GM21423 (cell line): ENCODE measurements at regions not wholly inside any gene's neighbourhood (a gene's known extent, or its start where the extent isn't known, plus 50 kb on each side); places are given as distances from the start of the nearest gene placed in this dataset.

ENCODE experiments used
- ATAC-seq: cut with Tn5 transposase; IDR thresholded peaks from one replicate; pipeline ENCODE4 v1.9.1; 2021; ENCODE audit warnings: mild to moderate bottlenecking, moderate library complexity; ENCODE audit not compliant: unreplicated experiment

GRCh38 chr1:67559222-67559700 lies 125.7 kb upstream of the GADD45A start:
- no peak for ATAC-seq

DNA sequence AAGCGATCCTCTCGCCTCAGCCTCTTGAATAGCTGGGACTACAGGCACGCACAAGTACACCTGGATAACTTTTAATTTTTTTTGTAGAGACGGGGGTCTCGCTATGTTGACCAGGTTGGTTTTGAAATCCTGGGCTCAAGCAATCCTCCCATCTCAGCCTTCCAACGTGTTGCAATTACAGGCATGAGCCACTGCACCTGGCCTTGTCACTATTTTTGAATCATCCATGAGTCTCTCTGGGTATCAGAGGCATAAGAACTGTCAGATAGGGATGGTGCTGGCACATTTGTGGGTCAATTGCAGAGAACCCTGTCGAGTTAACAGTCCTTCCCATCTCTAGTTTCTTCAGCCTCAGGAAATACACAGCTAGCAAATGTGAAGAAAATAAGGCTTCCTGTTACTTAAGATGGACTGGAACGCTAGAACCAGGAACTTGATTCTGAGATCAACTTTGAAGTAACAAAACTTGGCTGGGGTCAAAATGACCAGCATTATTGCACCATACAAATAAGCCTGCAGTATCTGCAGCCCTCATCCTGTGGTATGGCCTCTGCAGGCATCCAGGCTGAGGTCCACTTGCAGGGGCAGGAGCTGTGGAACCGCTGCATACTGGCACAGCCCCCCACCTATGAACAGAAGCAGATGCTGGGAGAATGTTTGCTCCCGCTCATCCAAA lies 124.3 kb upstream of the GADD45A start:
- no peak for ATAC-seq

DNA sequence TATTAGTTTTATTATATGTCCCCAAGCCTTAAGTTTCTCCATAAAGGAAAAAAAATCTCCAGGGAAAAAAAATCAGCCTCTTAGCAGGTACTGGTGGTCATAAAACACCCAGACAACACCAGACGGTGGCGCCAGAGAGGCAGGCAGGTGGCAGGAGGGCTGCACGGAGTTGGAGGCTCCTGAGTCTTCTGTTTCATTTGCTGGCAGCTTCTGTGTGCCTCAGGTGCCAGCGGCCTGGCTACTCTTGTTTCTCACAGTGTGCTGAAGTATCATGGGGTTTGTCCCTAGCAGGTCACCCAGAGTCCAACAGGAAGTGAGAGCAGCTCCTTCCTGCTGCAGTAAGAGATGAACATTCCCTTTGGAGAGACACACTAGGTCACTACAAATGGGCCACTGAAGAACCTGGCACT lies 123.3 kb upstream of the GADD45A start:
- peak; percentile 86 for ATAC-seq

- ATAC-seq: no peak
These were observed 121.3 kb upstream of the GADD45A start for GRCh38 chr1:67563684-67564083.

- no peak for ATAC-seq
These were observed 120.8 kb upstream of the GADD45A start for GRCh38 chr1:67564193-67564592.

DNA sequence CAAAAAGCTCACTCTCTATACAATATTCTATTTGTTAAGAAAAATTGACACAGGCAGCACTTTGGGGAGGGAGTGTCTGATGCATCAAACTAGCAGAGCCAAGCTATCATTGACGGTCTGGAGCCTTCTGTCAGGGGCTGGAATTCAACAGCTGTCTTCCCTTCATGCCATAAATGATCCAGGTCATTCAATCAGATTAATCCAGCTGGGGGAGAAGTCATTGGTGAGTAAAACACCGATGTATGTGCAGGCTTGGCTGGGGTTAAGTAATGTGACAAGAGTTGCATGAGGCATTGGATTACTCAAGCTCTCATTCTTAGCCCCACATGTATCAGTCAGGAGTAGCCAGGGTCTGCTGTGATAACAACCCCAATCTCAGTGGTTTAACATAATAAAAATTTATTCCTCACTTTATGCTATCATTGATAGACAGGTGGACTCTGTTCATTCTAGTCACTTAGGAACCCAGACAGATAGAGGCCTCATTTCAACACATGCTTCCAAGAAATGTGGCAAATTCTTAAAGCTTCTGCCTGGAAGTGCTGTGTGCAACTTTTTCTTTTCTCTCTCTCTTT lies 118.1 kb upstream of the GADD45A start:
- no peak for ATAC-seq

GRCh38 chr1:67570486-67571143 lies 114.4 kb upstream of the GADD45A start:
- no peak for ATAC-seq

GRCh38 chr1:67571406-67571805 lies 113.6 kb upstream of the GADD45A start:
- ATAC-seq: no peak

- ATAC-seq: no peak
These were observed 113.0 kb upstream of the GADD45A start for GRCh38 chr1:67571901-67572593.

DNA sequence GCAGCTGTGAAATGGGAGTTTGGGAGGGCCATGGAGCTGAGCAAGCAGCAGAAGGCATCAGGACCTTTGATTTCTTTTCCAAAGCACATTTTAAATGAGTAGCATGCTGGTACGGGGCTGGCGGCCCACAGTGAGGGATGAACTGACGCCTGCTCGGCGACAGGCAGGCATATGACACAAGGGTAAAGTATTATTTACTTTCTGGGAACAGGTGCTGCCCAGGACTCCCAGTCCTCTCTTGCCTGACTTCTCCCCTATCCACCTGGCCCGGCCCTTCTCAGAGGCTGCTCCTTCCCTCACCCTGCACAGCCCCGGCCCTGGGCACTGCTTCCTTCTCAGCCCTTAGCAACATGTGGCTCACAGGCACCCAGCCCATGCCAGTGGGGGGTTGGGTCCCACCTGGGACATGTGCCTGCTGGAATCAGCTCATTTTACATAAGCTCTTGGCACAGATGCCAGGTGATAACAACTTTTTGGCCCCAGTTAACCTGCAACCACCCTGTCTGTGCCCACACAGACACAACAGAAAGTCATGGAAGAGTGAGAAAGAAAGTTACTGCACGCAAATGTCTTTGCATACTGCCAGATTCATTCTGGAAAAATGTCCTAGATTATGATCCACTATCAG lies 112.3 kb upstream of the GADD45A start:
- no peak for ATAC-seq

GRCh38 chr1:67573311-67573872 lies 111.6 kb upstream of the GADD45A start:
- no peak for ATAC-seq

GRCh38 chr1:67574221-67574620 lies 110.8 kb upstream of the GADD45A start:
- ATAC-seq: no peak

DNA sequence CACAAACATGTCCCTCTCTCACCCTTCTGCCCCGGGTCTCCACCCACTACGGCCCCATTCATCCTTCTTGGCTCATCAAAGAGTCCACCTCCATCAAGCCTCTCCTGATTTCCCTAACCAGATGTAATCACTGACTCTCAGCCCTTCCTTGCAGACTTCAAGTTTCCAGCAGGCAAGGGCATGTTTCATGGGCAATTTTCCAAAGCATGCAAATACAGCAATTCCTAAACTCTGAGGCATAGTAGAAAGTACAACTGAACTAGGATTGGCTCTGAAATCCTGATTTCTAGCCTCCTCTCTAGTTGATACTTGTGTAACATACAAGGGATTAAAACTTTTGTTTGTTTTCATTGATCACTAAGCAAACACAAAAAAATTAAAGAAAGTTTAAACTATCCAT lies 109.1 kb upstream of the GADD45A start:
- no peak for ATAC-seq

GRCh38 chr1:67576474-67576873 lies 108.5 kb upstream of the GADD45A start:
- ATAC-seq: no peak

- ATAC-seq: no peak
These were observed 107.4 kb upstream of the GADD45A start for GRCh38 chr1:67577646-67578045.

DNA sequence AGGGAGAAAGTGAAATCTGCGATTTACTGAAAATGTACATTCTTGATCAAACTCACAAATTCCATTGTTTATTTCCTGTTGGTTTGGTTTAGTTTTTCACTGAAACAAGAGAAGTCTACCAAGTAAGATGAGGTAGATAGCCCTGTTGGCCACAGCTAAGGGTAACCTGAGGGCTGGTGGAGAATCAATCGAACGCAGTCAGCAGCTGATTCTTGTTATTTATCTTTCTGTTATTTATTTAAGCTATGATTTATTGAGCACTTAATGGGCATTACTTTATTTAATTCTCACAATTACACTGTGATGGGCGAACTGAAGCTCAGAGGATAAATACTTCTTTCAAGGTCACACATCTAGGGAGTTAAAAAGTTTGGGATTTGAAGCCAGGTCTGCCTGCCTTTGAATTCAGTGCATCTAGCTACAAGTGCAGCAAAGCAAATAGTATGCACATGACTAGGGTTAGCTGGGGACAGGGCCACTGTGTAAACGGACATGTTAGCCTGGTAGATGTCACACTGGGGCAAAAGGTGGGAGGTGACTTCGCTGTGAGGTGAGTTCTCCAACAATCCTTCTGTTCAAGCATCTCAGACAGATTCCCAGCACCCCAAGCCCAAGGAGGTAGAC lies 106.5 kb upstream of the GADD45A start:
- ATAC-seq: no peak

GRCh38 chr1:67579623-67580394 lies 105.2 kb upstream of the GADD45A start:
- ATAC-seq: no peak

DNA sequence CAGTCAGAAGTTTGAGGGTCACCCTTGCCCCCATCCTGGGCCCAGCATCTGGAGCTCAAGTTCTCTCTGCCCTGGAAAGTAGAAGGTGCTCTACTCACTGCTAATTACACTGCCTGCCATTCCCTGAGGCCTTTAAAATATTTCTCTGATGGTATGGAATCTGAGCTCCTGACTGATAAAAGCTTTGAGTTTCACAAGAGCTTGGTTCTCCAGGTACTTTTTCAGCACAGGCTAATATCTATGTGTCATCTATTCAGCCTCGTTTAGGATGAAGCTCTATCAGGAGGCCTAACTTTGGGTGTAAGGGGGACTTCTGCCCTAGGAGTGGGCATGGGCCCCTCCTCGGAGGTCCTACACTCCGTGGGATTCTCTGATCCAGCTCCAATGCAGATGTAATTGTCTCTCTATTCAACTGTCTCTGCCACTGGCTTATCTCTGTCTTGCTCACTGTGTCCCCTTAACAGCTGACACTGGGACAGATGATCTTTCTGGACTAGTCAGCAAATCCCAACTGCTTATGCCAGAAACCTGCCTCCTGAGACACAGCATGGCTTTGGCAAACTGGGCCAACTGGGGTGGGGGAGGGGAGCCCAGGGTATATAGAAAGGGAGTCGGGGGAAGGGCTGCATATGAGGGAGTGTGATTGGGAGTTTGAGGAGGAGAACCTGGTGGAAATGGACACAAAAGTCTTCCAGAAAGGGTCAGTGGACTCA lies 104.2 kb upstream of the GADD45A start:
- no peak for ATAC-seq
